UCSD-AML1 (cell line): ENCODE measurements at regions not wholly inside any gene's neighbourhood (a gene's known extent, or its start where the extent isn't known, plus 50 kb on each side); places are given as distances from the start of the nearest gene placed in this dataset.

ENCODE experiments used
- DNase-seq: peaks from one replicate; lab custom pipeline; 2025; ENCODE audit not compliant: unreplicated experiment; lab: John Stamatoyannopoulos, UW

DNA sequence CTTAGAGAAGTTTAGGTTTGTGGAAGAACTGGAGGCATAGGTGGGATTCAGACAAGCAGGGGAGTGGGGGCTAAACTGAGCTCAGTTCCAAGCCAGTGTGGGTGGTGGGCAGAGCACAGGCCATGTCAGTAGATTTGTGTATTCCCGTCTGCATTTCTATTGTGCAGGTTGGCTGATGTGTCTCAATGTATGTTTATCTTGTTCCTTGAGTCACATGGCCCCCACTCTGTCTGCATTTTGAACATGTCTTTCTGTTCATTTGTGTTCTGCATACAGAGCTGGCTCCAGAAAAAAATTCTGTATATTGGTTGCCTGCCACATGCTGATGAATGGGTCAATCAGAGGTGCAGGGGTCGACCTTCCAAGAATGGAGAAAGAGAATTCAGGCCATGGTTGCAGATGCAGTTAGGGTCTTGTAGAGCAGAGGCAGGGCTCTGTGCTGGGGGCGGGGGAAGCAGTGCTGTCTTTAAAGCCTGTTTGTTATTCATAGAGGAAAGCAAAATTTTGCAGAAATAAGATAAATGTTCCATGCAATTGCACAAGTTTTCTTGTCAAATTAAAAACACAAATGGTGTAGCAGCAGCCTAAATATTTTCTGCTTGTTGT, 166.7 kb downstream of the CDH26 start:
- DNase-seq, result no peak

DNA sequence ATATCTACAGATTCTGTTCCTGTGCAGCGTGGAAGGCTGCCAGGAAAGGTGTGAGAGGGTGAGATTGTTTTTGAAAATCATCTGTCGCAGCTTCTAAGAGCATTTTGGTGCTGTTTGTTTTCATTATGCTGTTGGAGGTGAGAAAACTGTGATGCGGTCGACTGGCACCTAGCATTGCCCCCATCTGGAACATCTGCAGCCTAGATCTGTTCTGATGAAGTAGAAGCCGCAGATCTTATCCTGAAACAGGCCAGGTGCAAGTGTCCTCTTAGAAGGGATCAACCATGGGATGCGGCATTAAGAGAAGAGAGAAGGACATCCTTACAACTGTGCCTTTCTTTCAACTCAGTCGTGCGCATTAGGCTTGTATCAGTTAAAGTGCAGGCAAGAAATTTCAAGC, 167.3 kb downstream of the CDH26 start:
- DNase-seq, result no peak

DNA sequence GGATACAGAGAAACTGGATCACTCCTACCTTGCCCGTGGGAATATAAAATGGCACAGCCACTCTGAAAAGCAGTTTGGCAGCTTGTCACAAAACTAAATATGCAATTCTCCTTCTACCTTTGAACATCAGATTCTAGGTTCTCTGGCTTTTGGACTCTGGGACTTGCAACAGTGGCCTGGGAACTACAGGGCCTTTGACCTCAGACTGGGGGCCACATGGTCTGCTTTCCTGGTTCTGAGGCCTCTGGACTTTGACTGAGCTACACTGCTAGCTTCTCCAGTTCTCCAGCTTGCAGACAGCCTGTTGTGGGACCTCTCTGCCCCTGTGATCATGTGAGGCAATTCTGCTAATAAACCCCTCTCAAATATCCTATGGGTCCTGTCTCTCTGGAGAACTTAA, 168.8 kb downstream of the CDH26 start:
- no peak for DNase-seq

DNA sequence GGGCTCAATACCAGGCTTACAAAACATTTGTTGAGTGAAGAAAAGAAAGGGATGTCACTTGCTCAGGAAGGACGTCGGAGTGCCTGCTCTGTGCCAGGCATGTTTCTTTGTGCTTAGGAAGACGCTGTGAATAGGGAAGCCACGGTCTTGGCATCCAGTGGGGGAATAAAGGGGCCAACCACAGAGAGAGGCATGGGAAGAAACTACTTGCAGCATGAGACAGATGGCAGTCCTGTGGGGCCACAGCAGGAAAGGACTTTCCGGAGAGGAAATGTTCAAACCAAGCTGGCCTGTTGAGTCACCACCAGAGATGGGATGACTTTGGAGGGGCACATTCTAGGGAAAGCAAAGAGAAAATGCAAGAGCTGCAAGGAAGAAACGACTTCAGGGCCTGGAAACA, 173.2 kb downstream of the CDH26 start:
- DNase-seq, result peak; percentile 79

DNA sequence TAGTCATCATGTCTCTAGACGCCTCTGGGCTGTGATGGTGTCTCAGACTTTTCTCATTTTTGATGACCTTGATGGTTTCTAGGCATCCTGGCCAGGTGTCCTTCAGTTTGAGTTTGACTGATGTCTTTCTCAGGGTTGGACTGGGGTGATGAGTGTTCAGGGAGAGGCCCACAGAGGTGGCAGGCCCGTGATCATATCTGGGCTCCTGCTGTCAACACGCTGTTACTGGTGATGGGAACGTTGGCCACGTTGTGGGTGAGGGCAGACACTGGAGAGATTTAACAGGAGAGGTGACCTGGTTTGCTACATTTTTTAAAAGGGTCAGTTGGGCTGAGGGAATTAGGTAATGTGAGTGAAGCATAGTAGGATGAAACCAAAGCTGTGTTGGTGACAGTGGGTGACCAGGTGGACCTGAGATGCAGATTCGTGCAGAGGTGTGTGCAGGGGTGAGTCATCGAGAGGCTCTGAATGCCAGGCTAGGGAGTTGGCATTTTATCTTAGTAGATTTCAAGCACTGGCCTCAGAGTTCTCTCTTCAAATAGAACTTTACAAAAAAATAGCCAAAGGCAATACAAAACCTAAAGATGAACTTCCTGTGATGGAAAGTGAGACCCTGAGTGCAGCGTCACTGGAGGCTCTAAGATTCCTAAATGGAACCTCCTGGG, 174.1 kb downstream of the CDH26 start:
- no peak for DNase-seq

DNA sequence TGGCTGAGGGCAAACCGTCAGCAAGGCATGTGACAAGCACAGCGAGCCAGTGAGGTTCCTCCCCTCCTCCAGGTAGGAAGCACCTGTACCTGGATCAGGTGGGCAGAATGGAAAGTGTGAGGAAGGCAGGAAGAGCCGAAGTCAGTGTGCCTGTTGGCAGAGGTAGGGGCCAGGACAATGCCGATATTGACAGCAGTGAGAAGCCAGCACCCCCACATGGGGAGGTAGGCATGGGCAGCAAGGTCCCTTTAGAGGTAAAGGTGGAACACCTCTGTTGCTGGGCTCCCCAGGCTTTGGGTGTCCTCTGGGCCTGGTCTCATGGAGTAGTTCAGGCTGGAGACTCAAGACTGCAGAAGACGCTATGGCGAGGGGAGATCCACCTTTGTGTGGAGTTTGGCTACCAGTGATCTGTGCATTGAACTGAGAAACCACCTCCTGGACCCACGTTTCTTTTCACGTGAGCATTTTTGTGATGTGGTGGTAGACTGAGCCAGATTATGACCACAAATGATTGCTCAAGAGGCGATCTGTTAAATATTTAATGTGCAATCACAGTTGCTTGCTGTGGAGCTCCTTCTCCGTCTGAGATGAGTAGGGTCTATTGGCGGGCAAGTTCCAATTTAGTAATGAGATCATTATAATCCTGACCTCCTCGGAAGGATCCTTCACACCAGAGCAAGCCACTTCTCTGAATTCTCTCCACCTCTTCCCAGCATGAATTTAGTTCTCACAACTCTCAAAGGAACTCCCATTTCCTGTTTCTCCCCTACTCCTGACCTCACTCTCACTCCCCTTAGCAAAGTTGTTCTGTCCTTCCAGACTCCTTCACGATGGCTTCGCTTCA, 174.8 kb downstream of the CDH26 start:
- no peak for DNase-seq

DNA sequence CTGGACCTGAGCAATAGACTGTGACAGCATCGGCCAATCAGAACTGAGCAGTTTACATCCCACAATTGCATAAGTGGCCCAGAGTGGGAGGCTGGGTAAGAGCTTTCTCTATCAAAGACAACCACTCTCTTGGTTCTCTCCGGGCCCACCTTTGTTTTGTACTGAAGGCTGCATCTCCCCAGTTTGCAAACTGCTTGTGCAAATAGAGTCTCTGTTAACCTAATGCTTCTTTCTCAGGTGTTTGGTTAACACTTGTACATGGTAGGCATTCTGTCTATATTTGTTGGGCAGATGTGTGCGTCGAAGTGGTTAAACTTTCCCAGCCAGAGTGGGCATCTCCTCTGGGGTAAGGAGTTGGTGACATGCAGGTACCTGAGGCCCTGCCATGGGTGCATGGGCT, 177.1 kb downstream of the CDH26 start:
- DNase-seq, result no peak

DNA sequence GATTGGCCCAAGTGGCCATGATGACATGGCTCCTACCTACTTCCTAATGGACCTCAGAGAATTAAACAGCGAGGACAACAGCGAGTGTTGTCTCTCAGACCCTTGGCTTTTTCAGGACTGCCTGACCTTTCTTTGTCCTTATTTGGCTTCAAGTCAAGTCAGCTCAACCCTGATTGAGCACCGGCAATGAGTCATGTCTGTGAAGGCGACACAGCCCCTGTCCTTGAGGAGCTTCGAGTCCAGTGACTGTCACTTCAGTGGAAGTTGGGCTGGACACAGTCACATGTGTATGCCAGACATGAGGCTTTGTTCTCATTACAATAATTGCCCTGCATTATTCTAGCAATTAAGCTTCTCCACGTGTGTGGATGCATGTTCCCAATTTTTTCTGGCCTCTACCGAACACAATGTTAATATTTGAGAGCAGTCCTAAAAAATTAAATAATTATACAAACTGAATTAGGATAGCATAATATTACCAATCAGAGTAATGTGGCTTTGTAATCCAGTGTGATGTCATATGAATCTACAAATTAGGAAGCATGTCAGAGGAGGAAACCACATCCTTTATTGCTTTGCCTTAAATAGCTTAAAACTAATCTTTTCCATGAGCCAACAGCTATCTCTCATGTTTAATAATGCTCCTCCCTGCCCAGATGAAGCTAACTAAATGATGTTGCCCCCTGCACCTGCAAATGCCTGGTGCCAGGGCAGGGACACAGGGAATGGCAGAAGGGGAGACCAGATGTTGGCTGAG, 178.6 kb downstream of the CDH26 start:
- DNase-seq, result no peak

DNA sequence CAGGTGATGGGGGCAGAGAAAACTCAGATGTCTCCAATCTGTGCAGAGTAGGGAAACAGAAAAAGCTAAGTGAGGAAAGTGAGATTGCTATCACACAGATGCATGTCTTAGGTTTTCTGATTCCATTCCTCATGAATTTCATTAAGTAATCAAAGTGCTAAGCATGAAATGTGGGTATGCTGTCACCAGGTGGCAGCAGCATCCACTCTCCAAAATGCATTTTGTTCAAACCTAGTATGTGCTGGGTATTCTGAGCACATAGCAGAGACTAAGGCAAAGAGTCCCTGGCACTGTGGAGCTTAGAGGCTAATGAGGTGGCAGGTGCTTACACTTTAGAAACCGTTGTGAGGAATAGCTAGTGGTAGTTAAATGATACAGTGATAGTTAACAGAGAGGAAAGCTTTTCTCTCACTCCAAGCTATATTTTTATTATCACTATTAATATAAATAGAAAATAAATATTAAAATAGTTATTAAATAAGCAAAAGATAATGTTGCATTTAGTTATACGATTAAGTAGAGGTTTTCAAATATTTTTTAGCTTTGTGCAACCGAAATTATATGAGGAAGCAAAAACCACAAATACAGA, 179.5 kb downstream of the CDH26 start:
- peak; percentile 63 for DNase-seq

DNA sequence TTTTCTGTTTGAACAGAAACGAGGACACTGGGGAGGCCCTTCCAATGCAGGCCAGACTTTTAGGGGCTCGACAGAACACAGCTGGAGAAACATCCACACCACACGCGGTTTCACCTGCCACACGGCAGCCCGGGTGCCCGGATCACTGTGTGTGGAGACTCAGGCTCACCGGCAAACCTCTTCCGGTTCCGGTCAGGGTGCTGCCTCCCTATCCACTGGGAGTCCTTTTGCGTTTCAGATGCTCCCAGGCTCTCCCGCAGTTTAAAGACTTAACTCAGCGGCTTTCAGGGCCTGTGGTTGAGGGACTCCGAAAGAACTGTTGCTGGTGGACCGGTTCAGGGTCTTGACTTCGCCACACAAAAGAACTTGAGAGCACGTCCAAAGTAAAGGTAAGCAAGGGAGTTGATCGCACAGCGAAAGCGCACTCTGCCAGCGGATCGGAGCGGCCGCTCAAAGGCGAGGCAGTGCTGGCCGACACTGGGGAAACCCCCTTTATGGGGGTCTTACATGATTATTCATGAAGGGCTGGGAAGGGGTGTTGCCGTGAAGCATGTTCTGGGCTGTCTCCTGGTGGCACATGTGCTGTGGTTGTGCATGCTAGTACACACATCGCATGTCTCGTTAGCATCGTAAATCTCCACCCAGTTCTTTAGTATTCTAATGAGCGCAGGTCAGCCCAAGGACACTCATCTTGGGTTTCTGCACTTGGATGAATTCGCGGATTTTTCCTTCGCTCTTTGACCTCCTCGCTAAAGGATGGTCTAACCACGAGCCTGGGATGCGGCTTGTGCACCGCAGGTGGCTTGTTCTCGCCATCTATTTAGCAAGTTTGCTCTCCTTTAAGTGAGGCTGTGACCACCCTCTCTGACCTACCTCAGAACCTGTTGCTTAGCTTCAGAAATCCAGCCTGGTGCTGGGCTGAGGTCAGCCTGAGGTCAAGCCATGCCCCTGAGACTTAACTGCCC, 180.3 kb downstream of the CDH26 start:
- DNase-seq, result peak; percentile 64

DNA sequence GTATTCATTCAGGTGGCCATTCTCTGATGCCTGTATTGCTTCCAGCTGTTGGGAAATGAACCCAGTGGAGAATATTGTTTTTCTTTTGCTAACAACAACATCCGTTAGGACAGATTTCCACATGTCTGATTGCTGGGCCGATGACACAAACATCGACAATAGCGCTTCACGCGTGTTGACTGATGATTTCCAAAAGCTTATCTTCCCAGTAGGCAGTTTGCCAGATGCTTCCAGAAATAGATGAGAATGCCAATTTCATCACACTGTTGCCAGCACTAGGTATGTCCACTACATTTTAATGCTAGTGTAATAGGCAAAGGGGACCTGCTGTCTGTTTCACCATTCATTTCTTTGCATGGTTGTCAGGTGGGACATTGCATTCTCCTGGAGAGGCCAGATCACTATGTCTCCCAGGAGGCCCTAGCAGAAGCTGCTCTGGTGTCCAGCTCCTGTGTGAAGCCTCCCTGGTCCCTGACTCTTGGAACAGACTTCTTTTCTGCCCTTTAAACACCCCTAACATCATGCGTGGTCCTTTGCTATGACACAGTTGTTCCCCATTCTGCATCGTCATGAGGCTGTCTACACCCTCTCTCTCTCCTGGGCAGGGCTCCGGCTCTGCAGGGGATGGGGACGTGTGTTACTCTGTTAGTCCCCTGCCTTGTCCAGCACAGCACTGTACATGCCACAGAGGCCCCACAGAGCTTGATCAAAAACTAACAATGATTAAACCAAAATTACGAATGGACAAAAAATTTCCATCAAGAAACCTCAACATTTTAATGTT, 181.6 kb downstream of the CDH26 start:
- DNase-seq, result no peak

DNA sequence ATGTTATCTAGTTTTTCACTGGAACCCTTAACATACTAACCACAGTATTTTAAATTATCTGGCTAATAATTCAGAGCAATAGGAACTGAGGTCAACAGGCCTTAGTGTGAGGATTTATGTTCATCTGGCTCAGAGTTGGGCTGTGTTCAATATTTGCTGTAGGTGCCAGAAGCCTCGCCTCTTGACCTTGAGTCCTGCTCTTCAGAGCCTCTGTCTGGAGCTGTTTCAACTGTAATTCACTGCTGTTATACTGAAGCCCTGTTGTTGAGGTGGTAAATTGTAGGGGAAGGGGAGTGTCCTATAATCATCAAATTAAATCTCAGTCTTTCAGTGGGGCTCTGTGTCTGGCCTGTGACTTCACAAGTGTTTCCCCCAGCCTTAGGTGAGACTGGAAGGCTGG, 184.4 kb downstream of the CDH26 start:
- no peak for DNase-seq

DNA sequence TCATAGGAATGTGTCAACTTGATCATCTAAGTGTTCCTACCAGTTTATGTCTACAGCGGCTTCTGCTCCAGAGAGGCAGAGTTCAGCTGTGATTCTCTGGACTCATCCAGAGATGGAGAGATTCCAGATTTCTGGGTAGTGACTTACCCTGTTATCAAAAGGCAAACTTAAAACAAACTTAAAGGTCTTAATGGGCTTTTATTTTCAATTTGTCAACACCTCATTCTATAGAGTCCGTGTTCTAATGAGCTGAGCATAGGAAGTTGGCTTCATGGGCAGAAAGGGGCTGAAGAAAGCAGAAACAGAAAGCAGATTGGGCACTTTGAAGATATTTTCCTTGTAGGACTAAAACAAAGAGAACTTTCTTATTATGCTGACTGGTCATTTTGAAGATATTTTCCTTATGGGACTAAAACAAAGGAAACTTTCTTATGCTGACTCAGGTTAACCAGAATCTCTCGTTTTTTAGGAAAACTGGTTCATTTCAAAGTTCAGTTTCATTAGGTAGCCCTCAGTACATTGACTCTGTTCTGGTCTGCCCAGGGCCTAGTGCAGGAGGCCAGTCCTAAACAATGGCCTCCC, 185.1 kb downstream of the CDH26 start:
- no peak for DNase-seq

DNA sequence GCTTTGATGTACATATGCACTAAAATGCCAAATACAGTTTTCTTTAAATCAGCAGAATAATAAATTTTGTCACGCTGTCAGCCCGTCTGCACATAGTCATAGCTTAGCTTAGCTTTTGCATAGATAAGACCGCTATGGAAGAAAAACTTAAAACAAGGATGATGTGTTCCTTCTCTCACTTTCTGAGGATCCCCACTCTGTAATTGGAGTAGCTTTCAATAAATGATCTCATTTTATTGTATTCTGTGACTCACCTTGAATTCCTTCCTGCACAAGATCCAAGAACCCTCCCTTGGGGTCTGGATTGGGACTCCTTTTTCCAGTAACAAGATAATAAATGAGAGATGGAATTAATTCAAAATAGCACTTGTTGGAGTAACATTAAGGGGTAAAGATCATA, 186.2 kb downstream of the CDH26 start:
- no peak for DNase-seq

DNA sequence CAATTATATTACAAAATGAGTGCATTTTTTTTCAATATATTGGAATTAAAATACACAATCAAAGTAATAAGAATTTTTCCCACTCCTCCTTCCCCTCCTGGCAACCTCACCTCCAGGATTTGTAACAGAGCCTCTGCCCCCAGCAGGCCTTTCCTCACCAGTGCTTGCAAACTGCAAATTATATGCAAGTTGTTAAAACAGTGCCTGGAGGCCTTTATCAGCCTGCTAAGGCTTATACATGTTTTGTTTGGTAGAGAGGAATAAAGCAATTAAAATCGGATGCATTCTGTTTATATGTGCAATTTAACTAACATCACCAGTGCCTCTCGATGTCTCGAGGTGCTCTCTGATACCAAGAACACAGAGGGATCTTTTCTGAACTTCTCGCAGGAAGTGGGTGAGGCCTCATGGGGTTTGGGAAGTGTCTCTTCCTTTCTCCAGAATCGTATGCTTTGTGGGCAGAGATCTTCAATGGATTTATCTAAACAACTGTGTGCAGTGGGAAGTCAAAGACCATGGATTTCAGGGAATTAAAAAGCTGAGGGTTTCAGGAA, 186.8 kb downstream of the CDH26 start:
- no peak for DNase-seq

DNA sequence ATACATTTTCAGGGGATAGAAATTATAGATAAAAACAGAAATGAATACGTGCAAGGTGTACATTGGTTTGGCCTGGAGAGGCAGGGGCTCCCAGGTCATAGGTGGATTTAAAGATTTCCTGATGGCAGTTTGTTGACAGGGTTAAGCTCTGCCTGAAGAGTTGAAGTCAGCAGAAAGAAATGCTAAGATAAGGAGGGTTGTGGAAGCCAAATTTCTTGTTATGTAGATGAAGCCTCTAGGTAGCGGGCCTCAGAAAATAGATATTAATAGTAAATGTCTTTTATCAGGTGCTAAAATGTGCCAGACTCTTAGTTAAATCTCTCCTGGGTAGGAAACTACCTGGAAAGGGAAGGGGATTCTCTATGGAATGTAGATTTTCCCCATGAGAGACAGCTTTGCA, 188.8 kb downstream of the CDH26 start:
- DNase-seq, result no peak

DNA sequence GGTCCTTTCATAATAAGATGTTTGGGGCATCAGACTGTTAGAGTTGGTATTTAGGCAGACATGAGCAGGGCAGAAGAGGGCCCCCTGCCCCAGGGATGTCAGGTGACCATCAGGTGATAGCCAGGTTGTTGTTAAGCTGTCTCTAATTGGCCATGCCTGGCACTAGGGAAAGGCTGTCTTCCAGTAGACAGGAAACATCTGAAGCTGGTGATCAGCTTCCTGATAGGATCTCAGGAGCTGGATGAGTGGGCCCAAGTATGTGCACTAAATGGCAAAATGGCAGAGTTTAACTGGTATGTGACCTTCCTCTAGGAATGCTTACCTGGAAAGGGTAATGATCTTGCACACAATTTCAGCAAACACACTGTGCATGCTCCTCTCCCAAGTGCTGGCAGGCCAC, 190.7 kb downstream of the CDH26 start:
- no peak for DNase-seq

DNA sequence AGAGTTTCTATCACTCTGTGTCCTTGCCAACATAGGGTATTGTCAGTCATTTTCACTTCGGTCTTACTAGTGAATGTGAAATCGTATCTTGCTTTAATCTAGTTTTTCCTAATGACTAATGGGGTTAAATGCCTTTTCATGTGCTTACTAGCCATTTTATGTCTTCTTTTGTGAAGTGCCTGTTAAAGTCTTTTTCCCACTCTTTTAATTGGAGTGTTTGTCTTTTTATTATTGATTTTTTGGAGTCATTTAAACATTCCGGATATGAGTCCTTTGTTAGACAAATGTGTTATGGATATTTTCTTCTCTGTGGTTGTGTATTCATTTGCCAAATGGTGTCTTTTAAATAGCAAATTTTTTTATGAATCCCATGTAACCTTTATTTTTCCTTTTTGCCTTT, 194.6 kb downstream of the CDH26 start:
- no peak for DNase-seq
